ENCODE measurements at regions not wholly inside any gene's neighbourhood (a gene's known extent, or its start where the extent isn't known, plus 50 kb on each side); places are given as distances from the start of the nearest gene placed in this dataset.
A peak's percentile ranks its signal among the peaks of the same experiment; 100 is the strongest.

DNA sequence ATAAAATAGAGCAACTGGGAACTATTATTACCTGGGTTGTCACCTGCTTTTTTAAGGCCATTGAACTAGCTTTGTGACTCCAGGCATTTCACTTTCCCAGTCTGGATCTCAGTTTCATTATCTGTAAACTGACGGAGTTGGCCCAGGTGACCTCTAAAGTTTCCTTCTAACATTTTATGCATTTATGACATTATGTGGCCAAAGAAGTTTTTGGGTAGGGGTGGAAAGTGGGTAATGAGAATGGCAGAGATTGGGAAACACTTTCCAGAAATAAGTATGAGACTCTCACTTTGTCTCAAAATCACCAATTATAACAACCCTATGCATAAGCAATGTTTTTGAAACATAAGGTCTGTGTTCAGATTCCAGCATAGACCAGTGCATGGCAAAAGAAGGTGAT, 99.1 kb upstream of the ARHGEF3 start:
- no peaks in the 10 kb centered on the region for H3K9me3 Mint-ChIP-seq
- no peak for DNase-seq
- H3K27me3 Mint-ChIP-seq (ENCODE audit: low read depth, poor library complexity): peaks cover 4% of the 10 kb centered on the region
- peaks cover 10% of the 10 kb centered on the region for H3K4me1 Mint-ChIP-seq
- H3K27ac Mint-ChIP-seq: no peak overlapping the region
- TF ChIP-seq, protein P1, sequence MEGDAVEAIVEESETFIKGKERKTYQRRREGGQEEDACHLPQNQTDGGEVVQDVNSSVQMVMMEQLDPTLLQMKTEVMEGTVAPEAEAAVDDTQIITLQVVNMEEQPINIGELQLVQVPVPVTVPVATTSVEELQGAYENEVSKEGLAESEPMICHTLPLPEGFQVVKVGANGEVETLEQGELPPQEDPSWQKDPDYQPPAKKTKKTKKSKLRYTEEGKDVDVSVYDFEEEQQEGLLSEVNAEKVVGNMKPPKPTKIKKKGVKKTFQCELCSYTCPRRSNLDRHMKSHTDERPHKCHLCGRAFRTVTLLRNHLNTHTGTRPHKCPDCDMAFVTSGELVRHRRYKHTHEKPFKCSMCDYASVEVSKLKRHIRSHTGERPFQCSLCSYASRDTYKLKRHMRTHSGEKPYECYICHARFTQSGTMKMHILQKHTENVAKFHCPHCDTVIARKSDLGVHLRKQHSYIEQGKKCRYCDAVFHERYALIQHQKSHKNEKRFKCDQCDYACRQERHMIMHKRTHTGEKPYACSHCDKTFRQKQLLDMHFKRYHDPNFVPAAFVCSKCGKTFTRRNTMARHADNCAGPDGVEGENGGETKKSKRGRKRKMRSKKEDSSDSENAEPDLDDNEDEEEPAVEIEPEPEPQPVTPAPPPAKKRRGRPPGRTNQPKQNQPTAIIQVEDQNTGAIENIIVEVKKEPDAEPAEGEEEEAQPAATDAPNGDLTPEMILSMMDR (IDR thresholded peaks at IDR 0.05): no peak
- H3K36me3 Mint-ChIP-seq (ENCODE audit: low read depth): no peaks in the 10 kb centered on the region
- no peak overlapping the region for H3K4me3 Mint-ChIP-seq

DNA sequence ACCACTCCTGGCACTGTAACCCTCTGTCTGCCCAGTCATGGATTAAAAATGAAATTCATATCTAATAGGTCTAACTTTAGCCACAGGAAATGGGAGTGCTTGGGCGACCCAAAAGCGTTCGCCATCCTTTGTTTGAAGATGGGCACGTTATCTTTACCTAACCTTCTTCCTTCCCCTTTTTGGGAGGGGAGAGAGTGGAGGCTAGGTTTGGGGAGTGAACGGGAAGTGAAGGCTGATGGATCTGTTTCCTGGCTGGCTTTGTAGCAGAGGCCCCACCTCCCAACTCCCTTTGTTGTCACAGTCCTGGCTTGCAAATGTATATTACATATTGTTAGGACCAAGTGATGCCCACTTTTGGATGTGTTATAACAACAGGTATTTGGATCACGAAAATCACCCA, 98.1 kb upstream of the ARHGEF3 start:
- H3K27me3 Mint-ChIP-seq (ENCODE audit: low read depth, poor library complexity): peaks cover 5% of the 10 kb centered on the region
- no peak for DNase-seq
- H3K27ac Mint-ChIP-seq: no peak overlapping the region
- H3K4me1 Mint-ChIP-seq: peaks cover 3% of the 10 kb centered on the region
- H3K9me3 Mint-ChIP-seq: no peaks in the 10 kb centered on the region
- H3K4me3 Mint-ChIP-seq: no peak overlapping the region
- H3K36me3 Mint-ChIP-seq (ENCODE audit: low read depth): no peaks in the 10 kb centered on the region
- TF ChIP-seq, protein P1 (IDR thresholded peaks at IDR 0.05): no peak

DNA sequence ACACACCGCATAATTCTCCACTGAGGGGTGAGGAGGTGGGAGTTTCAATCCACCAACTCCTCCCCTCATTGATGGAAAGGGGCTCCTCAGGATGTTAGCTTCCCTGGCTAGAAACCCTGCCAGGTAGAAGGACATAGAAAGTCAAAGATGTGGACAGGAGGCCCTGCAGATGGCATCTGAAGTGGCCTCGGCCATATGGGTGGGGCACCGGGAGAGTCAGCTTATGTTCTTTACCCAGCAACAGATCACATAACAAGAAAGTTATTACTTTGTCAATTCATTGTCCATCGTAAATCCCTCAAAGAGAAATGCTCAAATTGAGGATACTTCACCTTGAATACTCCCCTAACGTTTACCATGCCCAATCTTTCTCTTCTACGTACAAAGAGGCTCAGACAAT, 97.3 kb upstream of the ARHGEF3 start:
- DNase-seq: no peak
- no peaks in the 10 kb centered on the region for H3K9me3 Mint-ChIP-seq
- H3K27me3 Mint-ChIP-seq (ENCODE audit: low read depth, poor library complexity): peaks cover 3% of the 10 kb centered on the region
- peak overlapping the region; percentile 68 for H3K27ac Mint-ChIP-seq
- no peak overlapping the region for H3K4me3 Mint-ChIP-seq
- no peaks in the 10 kb centered on the region for H3K36me3 Mint-ChIP-seq (ENCODE audit: low read depth)
- H3K4me1 Mint-ChIP-seq: peaks cover 2% of the 10 kb centered on the region
- TF ChIP-seq, protein P1 (IDR thresholded peaks at IDR 0.05): no peak

DNA sequence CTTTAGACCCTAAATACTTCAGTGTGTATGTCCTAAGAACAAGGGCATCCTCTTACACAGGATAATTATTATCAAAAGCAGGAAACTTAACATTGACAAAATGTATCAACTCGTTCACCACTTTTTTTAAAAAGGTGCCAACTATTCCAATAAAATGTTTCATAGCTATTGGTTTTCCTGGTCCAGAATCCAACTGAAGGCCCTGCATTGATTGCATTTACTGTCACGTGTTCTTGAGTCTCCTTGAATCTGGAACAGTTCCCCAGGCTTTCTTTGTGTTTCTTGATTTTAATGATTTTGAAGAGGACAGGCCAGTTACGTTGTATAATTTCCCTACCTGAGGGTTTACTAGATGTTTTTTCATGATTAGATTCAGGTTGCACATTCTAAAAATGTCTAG, 94.6 kb upstream of the ARHGEF3 start:
- DNase-seq: no peak
- Mint-ChIP-seq H3K4me1 (peaks cover 16% of the 10 kb centered on the region), H3K9me3 (no peaks in the 10 kb centered on the region), H3K27ac (no peak overlapping the region), H3K36me3 (ENCODE audit: low read depth) (no peaks in the 10 kb centered on the region), H3K4me3 (no peak overlapping the region), H3K27me3 (ENCODE audit: low read depth, poor library complexity) (peaks cover 3% of the 10 kb centered on the region)
- TF ChIP-seq, protein P1 (IDR thresholded peaks at IDR 0.05): no peak

DNA sequence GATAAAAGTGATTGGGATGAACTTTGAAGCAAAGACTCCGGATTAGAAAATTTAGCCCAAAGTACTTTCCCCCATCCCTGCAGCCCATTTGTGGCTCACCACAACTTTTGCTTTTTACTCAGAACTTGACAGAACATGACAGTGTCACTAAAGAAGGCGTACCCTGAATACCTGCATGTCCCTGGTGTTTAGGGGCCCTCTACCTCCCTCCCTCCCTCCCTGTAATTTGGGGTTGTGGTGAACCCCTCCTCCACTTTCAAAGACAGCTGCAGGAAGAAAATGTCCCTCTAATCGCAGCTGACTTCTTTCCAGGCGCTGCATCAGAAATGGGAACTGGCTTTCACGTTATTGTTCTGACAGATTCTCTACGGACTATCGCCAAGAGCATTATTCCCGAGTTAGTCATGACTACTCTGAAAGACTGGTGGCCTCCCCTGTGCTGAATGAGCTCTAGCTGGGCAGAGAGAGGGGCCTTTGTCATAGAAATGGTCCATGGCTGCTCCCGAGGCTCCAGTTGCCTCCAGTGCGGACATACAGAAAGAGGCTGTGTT, 93.2 kb upstream of the ARHGEF3 start:
- H3K27ac Mint-ChIP-seq: no peak overlapping the region

More for the DNA sequence above, 93.2 kb upstream of the ARHGEF3 start:
- peaks cover 3% of the 10 kb centered on the region for H3K27me3 Mint-ChIP-seq (ENCODE audit: low read depth, poor library complexity)
- no peak overlapping the region for H3K4me3 Mint-ChIP-seq
- no peaks in the 10 kb centered on the region for H3K36me3 Mint-ChIP-seq (ENCODE audit: low read depth)
- TF ChIP-seq, protein P1 (IDR thresholded peaks at IDR 0.05): no peak
- H3K4me1 Mint-ChIP-seq: peaks cover 21% of the 10 kb centered on the region
- no peak for DNase-seq
- no peaks in the 10 kb centered on the region for H3K9me3 Mint-ChIP-seq

Measured in nephron progenitor cell (in vitro differentiated cells).